Activated CD4-positive, alpha-beta T cell treated with anti-CD3 and anti-CD28 coated beads, Interleukin-2, amount 10 ng/mL, durations not matched to agents 24 days and 14 days (primary cell): ENCODE measurements at regions not wholly inside any gene's neighbourhood (a gene's known extent, or its start where the extent isn't known, plus 50 kb on each side); places are given as distances from the start of the nearest gene placed in this dataset.
"Not testable (repeated sequence)": the region's sequence is repeated elsewhere in the genome, so short reads cannot be mapped to it uniquely, and the experiment has no call there.

Experiments
- DNase-seq: peaks from one replicate; pipeline ENCODE4 v3.0.0; 2022
- H3K27ac Mint-ChIP-seq: one replicate; pipeline ENCODE4 v1.8.0; 2022; ENCODE audit warnings: mild to moderate bottlenecking, mixed read lengths
- H3K27me3 Mint-ChIP-seq: one replicate; pipeline ENCODE4 v1.8.0; 2022; ENCODE audit warnings: mixed read lengths
- H3K36me3 Mint-ChIP-seq: one replicate; pipeline ENCODE4 v1.8.0; 2022; ENCODE audit warnings: low read depth, mild to moderate bottlenecking, mixed read lengths
- H3K4me1 Mint-ChIP-seq: one replicate; pipeline ENCODE4 v1.8.0; 2021; ENCODE audit warnings: mixed read lengths
- H3K4me3 Mint-ChIP-seq: one replicate; pipeline ENCODE4 v1.8.0; 2022; ENCODE audit warnings: mild to moderate bottlenecking, moderate library complexity, mixed read lengths
- H3K9me3 Mint-ChIP-seq: one replicate; pipeline ENCODE4 v1.8.0; 2021; ENCODE audit warnings: mixed read lengths
- intact Hi-C: fragments of 100-400 bp; cut with micrococcal nuclease; formaldehyde crosslinking; loops from one replicate; pipeline ENCODE4 v1.15.1; 2023

DNA sequence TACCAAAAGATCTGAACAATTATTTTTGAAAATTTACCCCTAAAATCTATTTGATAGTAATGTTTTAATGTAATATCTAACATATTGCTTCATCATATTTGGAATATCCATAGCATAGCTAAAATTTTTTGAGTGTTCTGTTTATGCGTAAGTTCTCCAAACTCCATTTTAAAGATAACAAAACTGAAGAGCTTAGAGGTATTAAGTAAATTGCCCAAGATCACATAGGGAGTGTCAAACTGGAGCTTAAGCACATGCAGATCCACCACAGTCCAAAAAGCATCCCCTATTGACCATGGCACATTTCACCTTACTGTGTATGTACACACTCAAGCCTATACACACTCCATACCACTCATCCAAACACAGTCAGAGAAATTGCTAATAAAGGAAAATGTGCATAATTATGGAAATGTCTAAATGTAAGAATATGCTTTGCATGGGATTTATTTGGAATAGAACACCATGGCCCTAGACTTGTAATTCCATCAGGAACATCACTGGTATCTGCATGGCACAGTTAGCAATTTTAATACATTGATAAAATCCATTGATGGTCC lies 85.2 kb upstream of the TGFBR2 start:
- H3K36me3 Mint-ChIP-seq, result peaks cover 1% of the 10 kb centered on the region
- H3K4me1 Mint-ChIP-seq, result peaks cover 19% of the 10 kb centered on the region
- DNase-seq, result no peak
- H3K27ac Mint-ChIP-seq, result no peak overlapping the region
- intact Hi-C loops, result no loop called here
- no peak overlapping the region for H3K4me3 Mint-ChIP-seq
- H3K27me3 Mint-ChIP-seq, result no peaks in the 10 kb centered on the region
- peaks cover 12% of the 10 kb centered on the region for H3K9me3 Mint-ChIP-seq

- peaks cover 14% of the 10 kb centered on the region for H3K9me3 Mint-ChIP-seq
- H3K36me3 Mint-ChIP-seq, result peaks cover 1% of the 10 kb centered on the region
- H3K27me3 Mint-ChIP-seq, result no peaks in the 10 kb centered on the region
- peaks cover 19% of the 10 kb centered on the region for H3K4me1 Mint-ChIP-seq
- H3K4me3 Mint-ChIP-seq, result no peak overlapping the region
- DNase-seq, result no peak
- H3K27ac Mint-ChIP-seq, result no peak overlapping the region
- intact Hi-C loops, result no loop called here
Measured at GRCh38 chr3:30522476-30522875, 83.9 kb upstream of the TGFBR2 start.

DNA sequence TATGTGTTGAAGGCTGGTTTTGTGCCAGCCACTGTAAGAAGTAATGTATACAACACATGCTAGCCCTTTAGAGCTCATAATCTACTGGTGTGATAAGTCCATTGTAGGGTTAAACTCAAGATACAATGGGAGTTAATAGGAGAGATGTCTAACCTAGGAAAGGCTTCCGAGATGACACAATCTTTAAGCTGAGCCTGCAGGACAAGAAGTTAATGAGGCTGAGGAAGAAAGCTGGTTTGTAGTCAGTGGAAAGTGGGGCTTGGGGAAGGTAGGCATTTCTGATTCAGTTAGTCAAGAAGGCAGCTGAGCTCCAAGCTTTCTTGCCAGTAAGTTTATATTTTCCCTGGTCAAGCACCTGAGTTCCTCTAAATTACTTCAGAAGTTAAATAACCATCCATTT lies 83.0 kb upstream of the TGFBR2 start:
- intact Hi-C loops, result no loop called here
- peaks cover 1% of the 10 kb centered on the region for H3K36me3 Mint-ChIP-seq

GRCh38 chr3:30524357-30525040 lies 81.9 kb upstream of the TGFBR2 start:
- intact Hi-C loops, result no loop called here
- Mint-ChIP-seq H3K4me3 (peak overlapping the region; percentile 3), H3K36me3 (no peaks in the 10 kb centered on the region), H3K9me3 (peaks cover 7% of the 10 kb centered on the region), H3K27me3 (no peaks in the 10 kb centered on the region), H3K4me1 (peaks cover 9% of the 10 kb centered on the region), H3K27ac (no peak overlapping the region)
- DNase-seq, result peak; percentile 66

More for the DNA sequence above, 83.0 kb upstream of the TGFBR2 start:
- DNase-seq, result no peak
- H3K27ac Mint-ChIP-seq, result no peak overlapping the region
- no peaks in the 10 kb centered on the region for H3K27me3 Mint-ChIP-seq
- H3K4me1 Mint-ChIP-seq, result peaks cover 13% of the 10 kb centered on the region
- H3K9me3 Mint-ChIP-seq, result peaks cover 11% of the 10 kb centered on the region
- H3K4me3 Mint-ChIP-seq, result no peak overlapping the region

DNA sequence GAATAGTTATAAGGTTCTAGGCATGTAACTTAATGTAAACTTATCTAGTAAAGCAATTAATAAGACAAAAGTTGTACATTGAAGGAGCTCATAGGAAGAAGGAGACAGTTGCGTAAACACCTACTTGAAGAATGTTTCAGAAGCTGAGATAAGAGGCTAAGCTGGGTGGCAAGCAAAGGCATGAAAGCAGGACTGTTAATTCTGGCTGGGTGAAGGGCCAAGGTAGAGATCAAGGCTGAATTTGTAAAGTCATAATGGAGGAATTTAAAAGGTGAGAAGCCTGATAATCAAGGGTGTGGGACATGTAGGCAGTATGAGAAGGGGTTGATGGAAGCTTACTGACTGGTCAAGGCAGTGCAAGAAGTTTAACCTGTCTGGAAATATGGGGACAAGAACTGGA lies 80.4 kb upstream of the TGFBR2 start:
- Mint-ChIP-seq H3K9me3 (peaks cover 7% of the 10 kb centered on the region), H3K27ac (no peak overlapping the region), H3K27me3 (no peaks in the 10 kb centered on the region), H3K36me3 (no peaks in the 10 kb centered on the region), H3K4me3 (no peak overlapping the region), H3K4me1 (peaks cover 9% of the 10 kb centered on the region)
- no peak for DNase-seq
- intact Hi-C loops, result no loop called here

DNA sequence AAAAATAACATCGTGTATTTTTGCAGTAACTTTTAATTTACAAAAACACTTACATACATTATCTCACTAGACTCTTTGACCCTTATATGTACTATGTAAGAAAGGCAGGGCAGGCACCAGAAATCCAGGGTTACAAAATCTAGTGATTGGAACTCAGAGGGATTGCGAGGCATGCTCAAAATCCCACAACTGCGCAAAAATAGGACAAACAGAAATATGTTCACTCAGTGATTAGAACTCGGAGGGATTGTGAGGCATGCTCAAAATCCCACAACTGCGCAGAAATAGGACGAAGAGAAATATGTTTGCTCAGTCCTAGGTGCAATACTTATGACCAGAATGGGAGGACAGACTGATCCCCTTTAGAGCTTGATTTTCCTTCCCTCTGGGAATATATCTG lies 79.2 kb upstream of the TGFBR2 start:
- DNase-seq, result no peak
- no peak overlapping the region for H3K4me3 Mint-ChIP-seq
- no peak overlapping the region for H3K27ac Mint-ChIP-seq
- H3K27me3 Mint-ChIP-seq, result no peaks in the 10 kb centered on the region
- H3K36me3 Mint-ChIP-seq, result no peaks in the 10 kb centered on the region
- H3K9me3 Mint-ChIP-seq, result peaks cover 7% of the 10 kb centered on the region
- H3K4me1 Mint-ChIP-seq, result peaks cover 9% of the 10 kb centered on the region
- intact Hi-C loops, result no loop called here

- Mint-ChIP-seq H3K27ac (no peak overlapping the region), H3K4me1 (peaks cover 9% of the 10 kb centered on the region), H3K4me3 (no peak overlapping the region), H3K36me3 (no peaks in the 10 kb centered on the region), H3K9me3 (peaks cover 7% of the 10 kb centered on the region), H3K27me3 (no peaks in the 10 kb centered on the region)
- DNase-seq, result no peak
- intact Hi-C loops, result no loop called here
Measured at GRCh38 chr3:30527720-30528119, 78.7 kb upstream of the TGFBR2 start.

- no peaks in the 10 kb centered on the region for H3K27me3 Mint-ChIP-seq
- no peak overlapping the region for H3K27ac Mint-ChIP-seq
- H3K36me3 Mint-ChIP-seq, result no peaks in the 10 kb centered on the region
- no peak overlapping the region for H3K4me3 Mint-ChIP-seq
- no peak for DNase-seq
- intact Hi-C loops, result no loop called here
- H3K4me1 Mint-ChIP-seq, result no peaks in the 10 kb centered on the region
- H3K9me3 Mint-ChIP-seq, result peaks cover 11% of the 10 kb centered on the region
Measured at GRCh38 chr3:30530084-30530483, 76.3 kb upstream of the TGFBR2 start.

- no peaks in the 10 kb centered on the region for H3K27me3 Mint-ChIP-seq
Measured at GRCh38 chr3:30531017-30531570, 75.3 kb upstream of the TGFBR2 start.

DNA sequence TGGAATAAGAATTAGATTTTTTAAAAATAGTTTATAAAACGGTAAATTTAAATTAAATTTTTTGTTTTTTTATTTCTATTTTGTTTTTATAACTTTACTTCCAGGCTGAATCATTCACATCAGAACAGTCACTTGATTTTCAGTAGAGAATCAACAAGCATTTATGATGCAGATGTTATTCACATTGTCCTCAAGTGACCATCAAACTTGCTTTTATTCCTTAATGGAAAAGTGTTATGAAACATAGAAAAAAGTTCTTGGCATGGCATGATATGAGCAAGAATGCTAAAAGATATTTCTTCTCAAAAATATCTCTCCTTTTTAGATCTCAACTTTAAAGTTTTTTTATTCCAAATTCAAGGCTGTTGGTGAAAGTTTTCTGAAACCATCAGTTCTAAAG lies 70.9 kb upstream of the TGFBR2 start:
- Mint-ChIP-seq H3K4me3 (no peak overlapping the region), H3K27ac (no peak overlapping the region), H3K4me1 (no peaks in the 10 kb centered on the region), H3K36me3 (no peaks in the 10 kb centered on the region), H3K9me3 (peaks cover 3% of the 10 kb centered on the region), H3K27me3 (no peaks in the 10 kb centered on the region)
- intact Hi-C loops, result no loop called here
- no peak for DNase-seq

More at GRCh38 chr3:30531017-30531570, 75.3 kb upstream of the TGFBR2 start:
- no peak overlapping the region for H3K27ac Mint-ChIP-seq
- H3K36me3 Mint-ChIP-seq, result no peaks in the 10 kb centered on the region
- no peak for DNase-seq
- no peaks in the 10 kb centered on the region for H3K4me1 Mint-ChIP-seq
- intact Hi-C loops, result no loop called here
- H3K9me3 Mint-ChIP-seq, result peaks cover 9% of the 10 kb centered on the region
- H3K4me3 Mint-ChIP-seq, result no peak overlapping the region

DNA sequence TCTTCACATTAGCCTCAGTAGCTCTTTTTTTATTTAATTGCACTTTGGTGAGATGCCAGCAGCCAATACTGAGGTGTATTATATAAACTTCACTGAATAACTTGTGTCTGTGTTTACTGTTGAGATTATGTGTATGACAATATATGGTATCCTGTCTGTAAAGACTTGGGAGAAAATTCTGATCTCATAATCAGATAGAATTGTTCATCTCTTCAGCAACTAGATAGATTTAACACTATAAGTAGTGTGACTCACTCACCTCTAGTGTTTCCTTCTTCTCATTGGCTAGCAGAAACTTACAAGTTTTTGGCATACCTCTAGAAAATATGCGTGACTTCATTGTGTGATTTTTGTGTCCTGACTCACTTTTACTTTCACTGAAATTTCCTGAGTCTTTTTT lies 67.6 kb upstream of the TGFBR2 start:
- Mint-ChIP-seq H3K27me3 (no peaks in the 10 kb centered on the region), H3K4me1 (no peaks in the 10 kb centered on the region), H3K36me3 (no peaks in the 10 kb centered on the region), H3K27ac (no peak overlapping the region), H3K9me3 (peaks cover 10% of the 10 kb centered on the region), H3K4me3 (no peak overlapping the region)
- no peak for DNase-seq
- intact Hi-C loops, result no loop called here

- H3K9me3 Mint-ChIP-seq, result peaks cover 10% of the 10 kb centered on the region
- no peak overlapping the region for H3K4me3 Mint-ChIP-seq
- H3K27ac Mint-ChIP-seq, result no peak overlapping the region
- no peaks in the 10 kb centered on the region for H3K4me1 Mint-ChIP-seq
- intact Hi-C loops, result no loop called here
- no peaks in the 10 kb centered on the region for H3K27me3 Mint-ChIP-seq
- no peaks in the 10 kb centered on the region for H3K36me3 Mint-ChIP-seq
- no peak for DNase-seq
Measured at GRCh38 chr3:30539206-30539605, 67.2 kb upstream of the TGFBR2 start.

- Mint-ChIP-seq H3K27ac (no peak overlapping the region), H3K36me3 (no peaks in the 10 kb centered on the region), H3K4me1 (peaks cover 3% of the 10 kb centered on the region), H3K27me3 (no peaks in the 10 kb centered on the region), H3K4me3 (no peak overlapping the region), H3K9me3 (peaks cover 10% of the 10 kb centered on the region)
- intact Hi-C loops, result no loop called here
- no peak for DNase-seq
Measured at GRCh38 chr3:30539772-30540171, 66.6 kb upstream of the TGFBR2 start.

DNA sequence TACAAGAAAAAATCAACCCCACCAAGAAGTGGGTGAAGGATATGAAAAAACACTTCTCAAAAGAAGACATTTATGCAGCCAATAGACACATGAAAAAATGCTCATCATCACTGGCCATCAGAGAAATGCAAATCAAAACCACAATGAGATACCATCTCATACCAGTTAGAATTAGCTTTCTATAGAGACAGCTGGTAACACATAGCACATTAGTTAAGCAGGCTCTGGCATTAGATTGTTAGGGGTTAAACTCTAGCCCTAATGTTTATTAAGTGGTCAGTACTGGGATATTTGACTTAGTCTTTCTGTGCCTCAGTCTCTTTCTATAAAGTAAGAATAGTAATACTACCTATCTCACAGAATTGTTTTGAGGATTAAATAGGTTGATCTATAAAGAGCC lies 65.2 kb upstream of the TGFBR2 start:
- DNase-seq, H3K4me3 Mint-ChIP-seq, H3K27ac Mint-ChIP-seq, H3K4me1 Mint-ChIP-seq, intact Hi-C loops, H3K27me3 Mint-ChIP-seq, H3K36me3 Mint-ChIP-seq, H3K9me3 Mint-ChIP-seq: not testable (repeated sequence)

- intact Hi-C loops, result no loop called here
- DNase-seq, result no peak
- Mint-ChIP-seq H3K27me3 (no peaks in the 10 kb centered on the region), H3K36me3 (no peaks in the 10 kb centered on the region), H3K27ac (no peak overlapping the region), H3K9me3 (peaks cover 10% of the 10 kb centered on the region), H3K4me3 (no peak overlapping the region), H3K4me1 (peaks cover 7% of the 10 kb centered on the region)
Measured at GRCh38 chr3:30542897-30543296, 63.5 kb upstream of the TGFBR2 start.
